Osteoblast (primary cell): ENCODE measurements at regions not wholly inside any gene's neighbourhood (a gene's known extent, or its start where the extent isn't known, plus 50 kb on each side); places are given as distances from the start of the nearest gene placed in this dataset.
"Not testable (repeated sequence)": the region's sequence is repeated elsewhere in the genome, so short reads cannot be mapped to it uniquely, and the experiment has no call there.

Experiments
- DNase-seq: peaks from one replicate; pipeline ENCODE4 v3.0.0; 2011; ENCODE audit warnings: low spot score, mixed read lengths; ENCODE audit not compliant: insufficient read length; ENCODE audit errors: missing footprints
- H2AFZ ChIP-seq: 2 replicates; pipeline ENCODE4 v1.6.0; 2011; ENCODE audit warnings: mild to moderate bottlenecking, low read length
- H3K27ac ChIP-seq: 2 replicates; pipeline ENCODE4 v1.5.1; 2011; ENCODE audit warnings: mild to moderate bottlenecking, low read depth, low read length, moderate library complexity
- H3K27me3 ChIP-seq: 2 replicates; pipeline ENCODE4 v1.6.0; 2012; ENCODE audit warnings: mild to moderate bottlenecking, control low read depth, inconsistent platforms, low read length, moderate library complexity; ENCODE audit not compliant: insufficient read depth
- H3K36me3 ChIP-seq: 2 replicates; pipeline ENCODE4 v1.5.1; 2011; ENCODE audit warnings: mild to moderate bottlenecking, low read length, control low read depth, moderate library complexity; ENCODE audit not compliant: insufficient read depth
- H3K4me1 ChIP-seq: 2 replicates; pipeline ENCODE4 v1.5.1; 2011; ENCODE audit warnings: mild to moderate bottlenecking, low read length, control low read depth, moderate library complexity; ENCODE audit not compliant: insufficient read depth
- H3K4me2 ChIP-seq: 2 replicates; pipeline ENCODE4 v1.6.0; 2011; ENCODE audit warnings: mild to moderate bottlenecking, low read length; ENCODE audit not compliant: insufficient read depth
- H3K4me3 ChIP-seq: fragments of 200-600 bp; sonication (generic); 3 replicates; pipeline ENCODE4 v1.5.1; 2012; ENCODE audit warnings: mild to moderate bottlenecking, low read length, inconsistent platforms; ENCODE audit not compliant: insufficient read depth
- H3K79me2 ChIP-seq: 2 replicates; pipeline ENCODE4 v1.6.0; 2012; ENCODE audit warnings: mild to moderate bottlenecking, low read length, control low read depth, inconsistent platforms; ENCODE audit not compliant: insufficient read depth
- H3K9me3 ChIP-seq: 2 replicates; pipeline ENCODE4 v1.5.1; 2011; ENCODE audit warnings: low read depth, low read length, control low read depth
- H4K20me1 ChIP-seq: 2 replicates; pipeline ENCODE4 v1.6.0; 2012; ENCODE audit warnings: mild to moderate bottlenecking, low read length, control low read depth; ENCODE audit not compliant: insufficient read depth
- TF ChIP-seq, protein P1 (sequence below): IDR thresholded peaks from 2 replicates; pipeline ENCODE4 v1.5.1; 2011; ENCODE audit warnings: mild to moderate bottlenecking, low read depth, low read length, moderate library complexity; ENCODE audit errors: extremely low read depth

- no peaks in the 10 kb centered on the region for H3K9me3 ChIP-seq
- no peaks in the 10 kb centered on the region for H3K79me2 ChIP-seq
- TF ChIP-seq, protein P1, sequence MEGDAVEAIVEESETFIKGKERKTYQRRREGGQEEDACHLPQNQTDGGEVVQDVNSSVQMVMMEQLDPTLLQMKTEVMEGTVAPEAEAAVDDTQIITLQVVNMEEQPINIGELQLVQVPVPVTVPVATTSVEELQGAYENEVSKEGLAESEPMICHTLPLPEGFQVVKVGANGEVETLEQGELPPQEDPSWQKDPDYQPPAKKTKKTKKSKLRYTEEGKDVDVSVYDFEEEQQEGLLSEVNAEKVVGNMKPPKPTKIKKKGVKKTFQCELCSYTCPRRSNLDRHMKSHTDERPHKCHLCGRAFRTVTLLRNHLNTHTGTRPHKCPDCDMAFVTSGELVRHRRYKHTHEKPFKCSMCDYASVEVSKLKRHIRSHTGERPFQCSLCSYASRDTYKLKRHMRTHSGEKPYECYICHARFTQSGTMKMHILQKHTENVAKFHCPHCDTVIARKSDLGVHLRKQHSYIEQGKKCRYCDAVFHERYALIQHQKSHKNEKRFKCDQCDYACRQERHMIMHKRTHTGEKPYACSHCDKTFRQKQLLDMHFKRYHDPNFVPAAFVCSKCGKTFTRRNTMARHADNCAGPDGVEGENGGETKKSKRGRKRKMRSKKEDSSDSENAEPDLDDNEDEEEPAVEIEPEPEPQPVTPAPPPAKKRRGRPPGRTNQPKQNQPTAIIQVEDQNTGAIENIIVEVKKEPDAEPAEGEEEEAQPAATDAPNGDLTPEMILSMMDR, result no peak
- no peak overlapping the region for H2AFZ ChIP-seq
- no peaks in the 10 kb centered on the region for H4K20me1 ChIP-seq
- no peaks in the 10 kb centered on the region for H3K36me3 ChIP-seq
- no peak overlapping the region for H3K27ac ChIP-seq
- no peaks in the 10 kb centered on the region for H3K27me3 ChIP-seq
- no peaks in the 10 kb centered on the region for H3K4me1 ChIP-seq
- no peak overlapping the region for H3K4me2 ChIP-seq
- H3K4me3 ChIP-seq, result no peak overlapping the region
- no peak for DNase-seq
Observed at GRCh38 chr3:106359692-106360091, 490.9 kb upstream of the CBLB start.

GRCh38 chr3:106360901-106361300, 492.1 kb upstream of the CBLB start:
- not testable (repeated sequence) for H3K4me1 ChIP-seq, DNase-seq, H4K20me1 ChIP-seq, H3K4me3 ChIP-seq, H3K9me3 ChIP-seq, H2AFZ ChIP-seq, H3K27ac ChIP-seq, H3K4me2 ChIP-seq, H3K36me3 ChIP-seq, H3K27me3 ChIP-seq, H3K79me2 ChIP-seq

- Histone ChIP-seq H3K4me1 (no peaks in the 10 kb centered on the region), H3K79me2 (no peaks in the 10 kb centered on the region), H3K36me3 (no peaks in the 10 kb centered on the region), H3K4me2 (no peak overlapping the region), H2AFZ (peak overlapping the region; percentile 59), H3K27ac (no peak overlapping the region), H4K20me1 (no peaks in the 10 kb centered on the region), H3K4me3 (no peak overlapping the region), H3K9me3 (no peaks in the 10 kb centered on the region), H3K27me3 (no peaks in the 10 kb centered on the region)
- no peak for DNase-seq
- TF ChIP-seq, protein P1, result no peak
Observed at GRCh38 chr3:106364477-106364876, 495.7 kb upstream of the CBLB start.

DNA sequence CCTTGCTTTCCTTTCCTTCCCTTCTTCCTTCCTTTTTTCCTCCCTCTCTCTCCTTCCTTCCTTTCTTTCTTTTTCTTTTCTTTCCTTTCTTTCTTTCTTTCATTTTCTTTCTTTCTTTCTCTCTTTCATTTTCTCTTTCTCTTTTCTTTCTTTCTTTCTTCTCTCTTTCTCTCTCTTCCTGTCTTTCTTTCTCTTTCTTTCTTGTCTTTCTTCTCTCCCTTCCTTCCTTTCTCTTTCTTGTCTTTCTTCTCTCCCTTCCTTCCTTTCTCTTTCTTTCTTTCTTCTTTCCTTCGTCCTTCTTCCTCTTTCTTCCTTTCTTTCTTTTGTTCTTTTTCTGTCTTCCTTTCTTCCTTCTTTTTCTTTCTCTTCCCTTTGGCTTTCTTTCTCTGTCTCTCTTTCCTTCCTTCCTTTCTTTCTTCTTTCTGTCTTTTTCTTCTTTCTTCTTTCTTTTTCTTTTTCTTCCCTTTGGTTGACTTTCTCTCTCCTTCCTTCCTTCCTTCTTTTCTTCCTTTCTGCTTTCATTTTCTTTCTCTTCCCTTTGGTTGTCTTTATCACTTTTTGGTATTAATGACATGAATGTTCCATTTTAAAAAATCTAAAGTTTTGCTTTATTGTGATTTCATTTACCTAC, 496.4 kb upstream of the CBLB start:
- no peak for DNase-seq
- Histone ChIP-seq H3K4me2 (peak overlapping the region; percentile 17), H2AFZ (peak overlapping the region; percentile 8), H3K27me3 (no peaks in the 10 kb centered on the region), H3K36me3 (no peaks in the 10 kb centered on the region), H3K4me1 (no peaks in the 10 kb centered on the region), H3K4me3 (no peak overlapping the region), H3K9me3 (no peaks in the 10 kb centered on the region), H3K27ac (no peak overlapping the region), H3K79me2 (no peaks in the 10 kb centered on the region), H4K20me1 (no peaks in the 10 kb centered on the region)
- TF ChIP-seq, protein P1, result no peak
